ENCODE measurements at regions not wholly inside any gene's neighbourhood (a gene's known extent, or its start where the extent isn't known, plus 50 kb on each side); places are given as distances from the start of the nearest gene placed in this dataset.

DNA sequence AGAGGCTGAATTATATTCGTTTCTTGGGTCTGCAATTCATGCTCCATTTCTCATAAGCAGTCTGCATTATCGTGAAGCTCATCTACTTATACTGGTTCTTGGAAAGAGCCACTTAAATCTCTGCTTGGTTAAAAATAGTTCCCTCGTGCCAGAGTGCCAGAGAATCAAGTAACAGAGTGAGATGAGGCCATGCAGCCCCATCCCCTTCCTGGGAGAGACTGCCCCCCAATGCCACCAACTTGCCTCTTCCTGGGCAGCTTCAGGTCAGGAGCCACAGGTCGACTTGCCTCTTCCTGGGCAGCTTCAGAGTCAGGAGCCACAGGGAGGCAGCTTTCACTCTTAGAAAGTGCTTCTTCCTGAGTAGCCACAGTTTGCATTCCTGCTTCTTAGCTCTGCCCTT, 223.9 kb upstream of the ZBED5 start:
- no peak for DNase-seq (ENCODE audit: low read depth in 2 of 3, low spot score in 2 of 3)

DNA sequence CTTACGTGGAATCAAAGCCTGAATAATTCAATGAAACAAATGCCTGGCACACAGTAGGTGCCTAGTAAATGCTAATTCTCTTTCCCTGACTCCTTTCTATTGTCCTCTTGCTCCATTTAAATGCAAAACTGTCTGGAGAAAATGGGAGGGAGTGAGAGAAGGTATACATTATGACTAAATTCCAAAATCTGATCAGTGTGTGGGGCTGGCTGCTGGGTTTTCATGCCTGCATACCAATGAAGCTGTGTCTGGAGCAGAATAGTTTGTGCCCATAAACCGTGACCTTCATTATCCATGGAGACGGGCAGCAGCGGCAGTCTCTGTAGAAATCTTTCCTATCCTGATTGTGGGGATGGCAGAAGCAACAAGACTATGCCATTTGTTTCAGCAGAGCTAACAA, 223.4 kb upstream of the ZBED5 start:
- no peak for DNase-seq (ENCODE audit: low read depth in 2 of 3, low spot score in 2 of 3)

DNA sequence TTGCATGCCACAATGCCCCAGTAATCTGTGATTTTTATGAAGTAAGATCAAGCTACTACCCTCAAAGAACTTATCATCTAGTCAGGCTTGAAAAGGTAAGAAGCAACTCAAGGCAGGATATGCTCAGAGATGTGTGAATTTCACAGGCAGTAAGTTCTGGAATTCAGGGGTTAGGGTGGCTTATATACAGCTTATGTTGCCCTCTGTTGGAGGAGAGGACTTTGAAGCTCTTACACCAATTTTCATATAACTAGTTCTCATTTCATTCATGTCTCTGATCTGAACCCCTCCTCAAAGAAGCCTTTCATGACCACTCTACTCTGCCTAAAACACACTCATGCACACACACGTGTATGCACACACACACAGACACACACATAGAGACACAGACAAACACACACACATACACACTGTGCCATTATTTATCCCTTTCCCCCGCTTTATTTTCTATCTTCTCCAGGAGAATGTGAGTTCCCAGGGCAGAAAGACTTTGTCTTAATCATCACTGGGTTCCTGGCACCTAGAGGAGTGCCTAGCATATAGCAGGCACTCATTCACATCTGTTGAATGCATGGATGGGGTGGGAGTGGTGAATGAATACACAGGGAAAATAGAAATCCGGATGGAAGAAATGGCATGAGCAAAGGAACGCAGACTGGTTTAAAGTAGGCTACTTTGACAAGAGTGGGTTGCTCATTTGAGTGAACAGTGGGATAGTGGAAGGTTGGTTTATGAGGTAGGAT, 220.7 kb upstream of the ZBED5 start:
- DNase-seq (ENCODE audit: low read depth in 2 of 3, low spot score in 2 of 3) = no peak

DNA sequence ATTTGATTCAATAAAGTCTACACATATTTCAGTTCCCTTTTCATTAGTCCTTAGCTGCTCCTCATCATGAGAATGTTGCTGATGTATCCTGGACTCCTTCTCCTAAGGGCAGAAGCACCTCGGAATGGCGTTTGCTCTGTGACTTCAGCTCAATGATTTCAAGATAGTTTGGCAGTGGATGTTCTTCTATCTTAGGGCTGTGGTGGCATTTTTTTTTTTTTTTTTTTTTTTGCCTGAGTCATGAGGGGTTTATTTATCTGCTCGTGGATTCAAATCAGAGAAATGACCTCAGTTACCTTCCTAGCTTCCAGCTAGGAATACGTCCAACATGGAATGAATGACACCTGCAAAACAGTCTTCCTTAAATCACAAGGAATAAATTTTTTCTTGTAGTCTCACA, 220.0 kb upstream of the ZBED5 start:
- no peak for DNase-seq (ENCODE audit: low read depth in 2 of 3, low spot score in 2 of 3)

DNA sequence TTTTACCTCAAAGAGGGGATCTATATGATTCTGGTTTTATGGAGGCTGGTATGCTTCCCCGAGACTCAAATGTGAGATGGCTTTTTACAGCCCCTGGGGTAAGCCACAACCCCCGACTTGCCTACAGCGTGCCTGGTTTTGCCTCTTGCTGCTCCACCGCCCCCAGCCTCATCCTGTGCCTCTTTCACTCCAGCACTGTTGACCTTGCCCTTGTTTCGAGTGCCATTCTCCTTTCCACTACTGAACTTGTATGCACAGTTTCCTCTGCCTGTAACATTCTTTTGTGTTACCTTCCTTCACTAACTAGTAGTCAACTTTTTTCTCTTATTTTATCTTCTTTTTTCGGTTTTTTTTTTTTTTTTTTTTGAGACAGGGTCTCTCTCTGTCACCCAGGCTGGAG, 219.0 kb upstream of the ZBED5 start:
- DNase-seq (ENCODE audit: low read depth in 2 of 3, low spot score in 2 of 3) = no peak

DNA sequence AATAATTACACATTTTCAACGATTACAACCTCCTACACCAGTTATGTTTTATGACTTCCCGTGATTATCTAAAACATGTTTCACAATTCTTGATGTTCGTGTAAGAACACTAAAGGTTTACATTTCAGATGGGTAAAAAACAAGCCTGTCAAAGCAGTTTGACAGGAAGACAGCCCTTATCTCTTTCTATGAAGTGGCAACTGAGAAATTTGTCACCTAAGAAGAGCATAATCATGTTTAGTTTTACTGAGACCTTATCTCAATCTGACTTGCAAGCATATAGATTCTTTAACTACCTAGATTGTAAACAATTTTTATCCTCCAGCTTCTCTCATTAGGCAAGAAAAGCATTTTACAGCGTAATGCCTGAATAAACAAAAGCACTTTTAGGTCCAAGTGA, 218.4 kb upstream of the ZBED5 start:
- no peak for DNase-seq (ENCODE audit: low read depth in 2 of 3, low spot score in 2 of 3)

DNA sequence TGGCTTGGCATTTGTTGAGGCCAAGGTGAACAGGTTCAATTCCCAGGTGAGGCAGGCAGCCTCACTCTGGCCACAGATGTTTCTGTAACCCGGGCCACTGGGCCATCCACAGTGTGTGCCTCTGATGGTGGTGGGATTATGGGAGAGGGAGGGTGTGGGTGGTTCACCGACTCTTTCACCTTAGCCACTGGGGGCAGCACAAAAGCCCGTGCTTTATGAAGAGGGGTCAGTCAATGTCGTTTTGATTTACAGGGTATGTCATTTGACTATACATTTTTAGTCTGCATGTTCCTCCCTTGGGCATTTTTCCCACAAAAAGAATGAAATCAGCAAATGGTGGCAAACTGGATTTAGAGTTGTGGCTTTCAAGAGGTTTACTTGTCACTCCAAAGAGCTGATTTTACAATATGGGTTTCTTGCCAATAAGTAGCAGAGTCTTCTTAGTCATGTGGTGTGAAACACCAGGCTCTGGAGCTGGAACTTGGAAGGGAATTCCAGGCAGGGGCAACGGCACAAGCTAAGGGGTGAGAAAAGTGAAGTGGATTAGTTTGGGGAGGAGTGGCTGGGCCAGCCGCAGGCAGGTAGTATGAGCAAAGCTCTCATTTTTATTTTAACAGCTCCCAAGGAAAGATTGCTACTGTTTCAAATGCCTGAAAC, 217.8 kb upstream of the ZBED5 start:
- DNase-seq (ENCODE audit: low read depth in 2 of 3, low spot score in 2 of 3) = no peak

DNA sequence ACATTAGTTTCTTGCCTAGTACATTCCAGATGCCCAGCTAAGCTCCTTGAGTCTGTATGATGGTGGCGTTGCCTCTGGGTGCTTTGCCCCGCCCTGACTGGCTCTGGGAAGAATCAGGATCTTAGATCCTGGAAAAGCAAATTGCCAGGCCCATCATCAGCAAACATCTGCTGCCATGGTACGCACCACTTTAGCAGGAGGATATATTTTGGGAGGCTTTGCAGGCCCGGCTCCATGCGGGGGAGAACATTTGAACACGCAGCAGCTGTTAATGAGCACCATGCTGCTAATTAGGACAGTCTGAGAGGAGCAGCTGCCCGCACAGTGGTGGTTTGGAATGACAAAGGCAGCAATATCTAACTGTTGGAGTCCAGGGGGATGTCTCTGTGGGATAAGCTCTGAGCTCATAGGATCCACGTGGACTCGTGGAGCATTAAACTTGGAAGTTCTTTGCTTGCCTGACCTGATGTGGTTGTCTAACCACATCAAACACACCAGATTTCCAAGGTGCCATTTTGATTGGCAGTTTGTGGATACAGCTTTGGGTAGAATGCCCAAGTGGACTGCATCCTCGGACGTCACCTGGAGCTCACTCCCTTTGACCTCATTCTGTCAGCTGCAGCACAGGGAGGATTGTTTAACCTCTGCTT, 217.0 kb upstream of the ZBED5 start:
- DNase-seq (ENCODE audit: low read depth in 2 of 3, low spot score in 2 of 3) = no peak

DNA sequence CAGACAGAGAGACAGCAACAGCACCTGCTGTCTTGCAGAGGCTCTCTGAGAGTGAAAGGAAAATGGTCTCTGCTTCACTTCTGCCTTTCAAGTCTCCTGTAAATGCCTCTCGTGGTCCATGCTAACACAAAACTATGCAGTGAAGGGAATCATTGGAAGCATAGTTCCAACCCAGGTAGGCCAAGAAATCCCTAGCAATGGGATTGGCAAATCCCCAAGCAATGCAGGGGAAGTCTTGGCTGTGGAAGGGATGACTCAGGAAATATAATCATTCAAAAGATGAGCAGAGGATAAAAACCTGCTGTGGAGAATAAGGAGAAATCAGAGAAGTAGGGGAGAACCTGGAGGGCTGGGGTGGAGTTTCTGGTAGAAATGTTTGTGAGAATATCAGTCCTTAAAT, 216.1 kb upstream of the ZBED5 start:
- no peak for DNase-seq (ENCODE audit: low read depth in 2 of 3, low spot score in 2 of 3)

DNA sequence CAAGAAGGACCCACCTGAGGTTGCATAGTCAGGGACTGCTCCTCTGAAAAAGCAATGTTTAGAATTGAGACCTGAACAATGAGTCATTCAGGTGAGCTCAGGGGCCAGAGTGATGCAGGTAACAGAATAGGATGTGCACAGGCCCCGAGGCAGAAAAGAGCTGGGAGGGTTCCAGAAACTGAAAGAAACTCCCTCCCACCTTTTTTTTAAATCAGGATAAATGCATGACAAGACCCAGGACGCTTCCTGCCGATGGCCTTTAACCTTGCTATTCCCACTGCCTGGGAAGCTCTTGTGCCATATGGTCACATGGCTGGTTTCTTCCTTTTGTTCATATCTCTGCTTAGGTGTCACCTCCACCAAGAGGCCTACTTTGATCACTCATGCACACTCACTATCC, 214.2 kb upstream of the ZBED5 start:
- DNase-seq (ENCODE audit: low read depth in 2 of 3, low spot score in 2 of 3) = no peak

DNA sequence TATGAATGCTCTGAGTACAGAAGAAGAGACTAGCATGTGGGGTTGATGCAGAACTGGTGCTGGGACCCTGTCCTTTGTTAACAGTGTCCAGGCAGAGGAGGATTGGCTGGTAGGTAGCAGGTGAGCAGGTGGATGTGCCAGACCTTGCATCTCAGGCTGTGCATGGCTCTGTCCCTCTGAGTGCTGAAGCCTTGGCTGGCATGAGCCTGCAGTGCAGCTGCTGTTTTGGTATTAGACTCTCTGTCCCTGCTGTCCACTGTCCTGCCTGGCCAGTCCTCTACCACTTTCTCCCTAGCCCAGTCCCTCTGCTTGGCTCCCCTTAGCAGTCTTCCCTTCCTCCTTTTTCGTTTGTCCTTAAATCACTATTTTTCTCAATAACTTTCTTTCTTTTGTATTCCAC, 213.6 kb upstream of the ZBED5 start:
- no peak for DNase-seq (ENCODE audit: low read depth in 2 of 3, low spot score in 2 of 3)

DNA sequence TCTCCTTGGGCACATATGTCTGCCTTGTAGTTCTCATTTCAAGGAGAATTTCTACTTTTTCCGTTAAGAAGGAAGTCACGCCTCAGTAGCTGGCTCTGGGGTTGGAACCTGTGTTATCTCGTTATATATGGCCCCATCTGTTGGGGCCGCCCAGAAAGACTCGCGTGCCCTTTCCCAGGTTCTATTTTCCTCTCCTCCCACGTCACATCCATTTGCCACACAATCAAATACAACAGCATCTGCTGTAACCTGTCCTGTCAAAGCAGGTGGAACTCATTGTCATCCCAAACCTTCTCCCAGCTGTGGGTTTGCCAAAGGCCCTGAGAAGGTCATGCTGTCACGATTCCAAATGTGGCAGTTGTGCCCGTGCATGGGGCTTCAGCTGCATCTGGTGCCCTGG, 213.1 kb upstream of the ZBED5 start:
- DNase-seq (ENCODE audit: low read depth in 2 of 3, low spot score in 2 of 3) = no peak

DNA sequence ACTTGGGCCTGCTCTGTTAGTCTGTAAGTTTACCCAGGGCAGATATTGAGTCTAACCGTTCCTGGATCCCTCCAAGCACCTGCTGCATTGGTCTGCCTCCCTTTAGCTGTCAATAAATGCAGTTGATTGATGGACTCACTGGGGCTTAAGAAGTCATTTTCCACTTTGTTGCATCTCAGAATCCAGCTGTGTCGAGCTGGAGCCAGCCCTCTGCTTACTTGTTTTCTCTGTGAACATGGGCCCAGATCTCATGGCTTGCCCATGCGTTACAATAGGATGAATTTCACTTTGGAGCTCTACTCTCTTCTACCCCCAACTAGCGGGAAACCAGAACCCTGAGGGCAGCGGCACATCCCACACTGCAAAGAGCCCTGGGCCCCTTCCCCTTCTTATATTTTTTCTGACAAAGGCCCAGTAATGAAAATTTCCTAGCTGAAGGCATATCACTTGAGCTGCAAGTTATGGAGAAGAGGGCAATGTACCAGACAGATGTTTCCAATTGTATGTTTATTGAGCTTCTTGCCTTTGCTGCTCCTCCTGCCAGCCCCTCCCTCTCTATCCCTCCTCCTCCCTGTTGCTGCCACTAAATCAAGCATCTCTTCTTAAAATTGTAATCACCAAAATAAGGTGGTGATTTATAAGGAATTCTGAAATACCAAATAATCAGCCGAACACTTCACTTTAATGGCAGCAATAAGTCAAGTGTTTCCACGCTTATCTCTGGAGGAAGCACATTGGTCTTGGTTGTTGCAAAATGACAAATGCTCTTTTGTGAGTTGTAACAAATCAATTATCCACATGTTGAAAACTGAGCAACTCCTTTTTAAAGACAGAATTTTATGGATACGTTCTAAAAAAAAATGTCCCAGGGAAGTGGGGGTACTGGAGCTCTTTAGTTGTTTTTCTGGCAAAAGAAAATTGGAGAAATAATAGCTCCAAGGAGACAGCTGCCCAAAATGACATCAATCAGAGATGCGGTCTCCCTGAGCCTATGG, 212.3 kb upstream of the ZBED5 start:
- no peak for DNase-seq (ENCODE audit: low read depth in 2 of 3, low spot score in 2 of 3)

DNA sequence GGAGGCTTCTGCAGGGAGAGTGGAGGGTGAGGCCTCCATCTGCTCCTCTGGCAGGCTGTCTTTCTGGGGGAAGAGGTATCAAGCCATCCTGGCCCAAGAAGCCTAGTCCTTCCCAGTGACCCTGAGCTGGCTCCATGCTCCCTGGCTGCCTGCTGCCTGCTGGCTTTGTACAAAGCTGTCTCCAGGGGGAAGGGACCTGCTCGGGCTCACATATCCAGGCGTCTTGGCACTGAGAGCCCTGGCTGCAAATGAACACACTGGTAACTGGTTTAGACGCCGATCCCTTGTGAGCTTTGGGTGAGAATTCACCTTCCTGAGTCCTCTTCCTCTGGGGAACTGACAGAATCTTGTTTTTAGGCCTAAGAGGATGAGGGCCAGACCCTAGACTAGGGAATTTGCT, 210.3 kb upstream of the ZBED5 start:
- no peak for DNase-seq (ENCODE audit: low read depth in 2 of 3, low spot score in 2 of 3)

DNA sequence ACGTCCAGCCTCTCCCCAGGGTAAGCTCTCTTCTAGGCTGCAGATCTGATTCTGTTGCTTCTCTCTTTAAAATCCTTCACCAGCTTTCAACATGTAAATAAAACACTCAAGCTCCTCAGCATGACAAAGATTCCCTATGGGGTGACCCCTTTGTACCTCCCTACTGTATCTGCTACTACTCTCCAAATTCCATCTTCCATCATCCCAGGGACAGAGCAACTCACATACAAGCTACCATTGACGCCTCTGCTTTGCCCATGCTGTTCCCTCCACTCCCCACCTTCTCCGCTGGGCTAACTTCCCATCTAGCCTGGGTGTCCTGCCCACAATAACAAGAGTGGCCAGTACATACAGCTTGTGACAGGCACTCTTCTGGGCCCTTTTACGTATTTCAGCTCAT, 207.5 kb upstream of the ZBED5 start:
- no peak for DNase-seq (ENCODE audit: low read depth in 2 of 3, low spot score in 2 of 3)

DNA sequence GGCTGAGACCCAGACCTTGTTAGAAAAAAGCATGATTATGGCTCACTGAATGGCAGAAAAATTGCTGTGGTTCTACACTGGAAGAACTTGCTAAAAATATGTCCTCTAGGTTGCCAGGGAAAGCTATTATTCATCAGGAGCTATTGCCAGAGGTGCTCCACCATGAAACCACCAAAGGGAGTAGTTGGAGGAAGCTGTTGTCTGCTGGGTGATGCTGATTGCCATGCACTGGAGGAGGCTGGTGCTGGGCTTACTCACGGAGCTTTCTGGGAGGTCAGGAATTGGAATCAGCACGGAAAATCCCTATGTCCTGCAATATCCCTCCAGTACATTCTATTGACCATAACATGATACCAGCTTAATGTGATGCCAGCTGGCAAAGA, 199.6 kb upstream of the ZBED5 start:
- DNase-seq (ENCODE audit: low read depth in 2 of 3, low spot score in 2 of 3) = no peak

DNA sequence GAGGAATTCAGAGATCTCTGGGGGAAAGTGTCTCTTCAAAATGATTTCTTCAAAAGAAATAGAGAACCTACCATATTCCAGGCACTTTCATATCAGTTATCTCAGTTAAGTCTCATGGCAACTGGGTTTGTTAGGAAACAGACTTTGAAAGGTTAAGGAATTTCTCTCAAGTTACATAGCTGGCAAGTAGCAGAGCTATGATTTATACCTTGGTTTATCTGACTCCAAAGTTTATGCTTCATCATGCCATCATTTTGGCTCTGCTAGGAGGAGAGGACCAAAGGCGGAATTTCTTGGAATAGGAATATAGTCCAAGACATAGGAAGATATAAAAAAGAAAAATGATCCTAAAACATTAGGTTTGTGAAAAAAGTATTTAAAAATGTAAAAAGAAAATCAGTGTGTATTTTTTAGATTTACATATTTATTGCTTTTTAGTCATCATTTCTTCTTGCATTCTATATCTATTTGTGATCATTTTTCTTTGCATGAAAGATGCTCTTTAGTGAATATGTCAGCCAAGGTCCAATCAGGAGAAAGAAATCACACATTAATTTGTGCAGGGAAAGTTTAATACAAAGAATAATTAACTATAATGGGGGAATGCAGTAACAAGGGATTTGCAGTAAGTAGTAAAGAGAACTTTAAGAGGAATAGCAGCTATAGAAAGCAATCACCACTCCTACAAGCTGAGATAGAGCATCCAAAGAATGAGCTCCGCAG, 199.1 kb upstream of the ZBED5 start:
- DNase-seq (ENCODE audit: low read depth in 2 of 3, low spot score in 2 of 3) = no peak

DNA sequence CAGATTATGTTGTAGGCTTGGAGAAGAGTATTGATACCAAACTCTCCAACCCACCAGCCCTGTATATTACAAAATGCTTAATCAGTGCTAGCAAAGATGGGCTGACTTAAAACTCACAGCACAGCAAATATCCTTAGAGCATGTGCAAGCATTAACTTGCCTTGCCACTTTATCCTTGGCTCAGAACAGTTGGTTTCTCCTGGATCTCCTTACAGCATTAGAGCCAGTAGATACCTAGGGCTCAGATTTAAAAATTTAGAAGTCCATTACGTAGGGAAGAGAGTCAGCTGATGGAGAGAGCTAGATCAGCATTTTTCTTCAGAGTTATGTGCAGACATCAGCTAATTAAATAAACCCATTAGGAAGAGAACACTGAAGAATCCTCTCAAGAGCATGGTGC, 198.5 kb upstream of the ZBED5 start:
- no peak for DNase-seq (ENCODE audit: low read depth in 2 of 3, low spot score in 2 of 3)

DNA sequence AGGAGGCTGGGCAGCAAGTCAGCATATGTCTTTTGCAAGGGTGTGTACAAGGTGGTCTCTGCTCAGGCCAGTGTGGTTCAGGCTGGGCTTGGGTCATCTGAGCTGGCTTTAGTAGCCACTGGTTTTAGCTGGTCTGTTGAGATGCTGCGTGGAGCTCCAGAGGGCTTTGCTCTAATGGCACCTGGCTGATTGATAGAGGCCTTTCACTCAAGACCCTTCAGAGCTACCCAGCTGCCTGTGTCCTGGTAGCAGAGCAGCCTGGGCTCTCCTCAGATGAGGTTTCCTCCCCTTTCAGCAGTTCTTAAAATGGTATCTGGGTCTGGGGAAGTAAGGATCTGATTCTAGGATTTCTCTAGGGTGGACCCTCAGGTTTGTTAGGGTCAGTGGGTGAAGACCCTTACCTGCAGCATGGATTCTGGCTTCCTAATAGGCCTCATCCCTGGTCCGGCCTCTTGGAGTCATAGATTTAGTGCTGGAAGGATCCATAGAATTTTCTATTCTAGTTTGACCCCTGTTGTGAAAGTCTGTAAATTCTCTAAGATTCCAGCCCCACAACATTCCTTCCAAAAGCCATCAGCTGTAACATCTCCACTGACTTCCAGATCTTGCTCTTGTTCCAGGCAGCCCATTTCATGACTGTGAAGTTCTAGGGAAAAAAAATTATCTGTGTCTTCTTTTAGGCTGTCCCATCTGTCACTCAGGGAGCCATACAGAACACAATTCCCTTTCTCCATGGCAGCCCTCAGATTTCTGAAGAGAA, 190.2 kb upstream of the ZBED5 start:
- DNase-seq (ENCODE audit: low read depth in 2 of 3, low spot score in 2 of 3) = no peak

DNA sequence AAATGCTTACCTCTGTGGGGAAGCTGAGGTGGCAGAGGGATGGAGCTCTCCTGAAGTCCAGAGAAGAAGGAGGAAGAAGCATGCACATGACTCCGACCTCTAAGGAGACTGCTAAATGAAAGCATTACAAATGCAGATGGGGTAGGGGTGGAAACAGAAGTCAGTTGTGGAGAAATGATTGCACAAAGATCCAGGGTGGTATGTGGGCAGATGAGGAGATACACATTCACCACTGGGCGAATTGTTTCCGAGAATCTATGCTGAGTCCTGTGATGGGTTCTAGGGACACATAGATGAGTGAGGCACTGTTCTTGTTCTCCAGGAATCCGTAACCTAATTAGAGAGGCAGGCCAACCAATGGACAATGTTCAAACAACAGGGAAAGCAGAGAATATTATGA, 188.9 kb upstream of the ZBED5 start:
- no peak for DNase-seq (ENCODE audit: low read depth in 2 of 3, low spot score in 2 of 3)
